HCT116 (cell line): ENCODE measurements at regions not wholly inside any gene's neighbourhood (a gene's known extent, or its start where the extent isn't known, plus 50 kb on each side); places are given as distances from the start of the nearest gene placed in this dataset.

ENCODE experiments used
- CEBPB ChIP-seq: IDR thresholded peaks from 2 replicates; pipeline ENCODE4 v1.6.1; 2012; ENCODE audit warnings: low read depth
- CTCF ChIP-seq, 3 experiments: fragments of 200-600 bp in 1 of 3; sonication (generic) in 1 of 3; IDR thresholded peaks in 2 of 3; conservative IDR thresholded peaks in 1 of 3; 2 replicates each; pipeline ENCODE4 v1.5.1; 2012 to 2017; ENCODE audit warnings: low read depth in 2 of 3, low read length in 2 of 3, antibody characterized with exemption in 1 of 3, borderline replicate concordance in 1 of 3, control low read depth in 1 of 3, mild to moderate bottlenecking in 1 of 3, mixed read lengths in 1 of 3, mixed run types in 1 of 3, moderate library complexity in 1 of 3; ENCODE audit not compliant: insufficient read depth in 1 of 3
- EGR1 ChIP-seq: IDR thresholded peaks from 2 replicates; pipeline ENCODE4 v1.6.1; 2012; ENCODE audit warnings: low read depth
- EZH2 ChIP-seq: fragments of 200-600 bp; sonication (generic); IDR thresholded peaks from 2 replicates; pipeline ENCODE4 v1.6.1; 2017; ENCODE audit warnings: antibody characterized with exemption, mixed run types
- EZH2phosphoT487 ChIP-seq: fragments of 200-600 bp; IDR thresholded peaks from 2 replicates; pipeline ENCODE4 v1.6.1; 2018; ENCODE audit warnings: antibody characterized with exemption, borderline replicate concordance
- POLR2A ChIP-seq: IDR thresholded peaks from 2 replicates; pipeline ENCODE4 v1.7.0; 2011; ENCODE audit warnings: borderline replicate concordance; ENCODE audit not compliant: insufficient read depth, insufficient read length; ENCODE audit errors: extremely low read depth
- POLR2AphosphoS5 ChIP-seq: IDR thresholded peaks from 2 replicates; pipeline ENCODE4 v1.6.1; 2011; ENCODE audit warnings: mild to moderate bottlenecking, low read depth, low read length, moderate library complexity
- RAD21 ChIP-seq: IDR thresholded peaks from 2 replicates; pipeline ENCODE4 v1.6.1; 2012; ENCODE audit warnings: low read depth, mild to moderate bottlenecking
- SIN3A ChIP-seq: IDR thresholded peaks from 2 replicates; pipeline ENCODE4 v1.6.1; 2012; ENCODE audit warnings: low read depth
- SRF ChIP-seq: IDR thresholded peaks from 2 replicates; pipeline ENCODE4 v1.6.1; 2012; ENCODE audit warnings: low read depth
- YY1 ChIP-seq: IDR thresholded peaks from 2 replicates; pipeline ENCODE4 v1.6.1; 2011; ENCODE audit warnings: low read length, low read depth, moderate library complexity, mild to moderate bottlenecking; ENCODE audit not compliant: insufficient replicate concordance; ENCODE audit errors: extremely low read depth
- ZNF274 ChIP-seq: fragments of 200-500 bp; sonication (Bioruptor generic); IDR thresholded peaks from 2 replicates; pipeline ENCODE4 v1.6.1; 2014; ENCODE audit warnings: mild to moderate bottlenecking, low read depth, low read length, inconsistent platforms
- TF ChIP-seq, protein P1 (sequence below): IDR thresholded peaks from 2 replicates; pipeline ENCODE4 v1.6.1; 2012; ENCODE audit warnings: low read depth

GRCh38 chr3:72232777-72233176 lies 447.8 kb upstream of the PROK2 start:
- TF ChIP-seq POLR2A (no peak), CTCF (IDR thresholded peaks at IDR 0.05 in 2 of 3, conservative IDR thresholded peaks at IDR 0.05 in 1 of 3; ENCODE audit: borderline replicate concordance in 1 of 3, insufficient read depth in 1 of 3, low read depth in 2 of 3, low read length in 2 of 3) (no peak), RAD21 (no peak), POLR2AphosphoS5 (no peak), SRF (no peak), YY1 (no peak), EZH2 (no peak), EGR1 (no peak), CEBPB (no peak), EZH2phosphoT487 (no peak), ZNF274 (no peak), SIN3A (no peak)
- TF ChIP-seq, protein P1, sequence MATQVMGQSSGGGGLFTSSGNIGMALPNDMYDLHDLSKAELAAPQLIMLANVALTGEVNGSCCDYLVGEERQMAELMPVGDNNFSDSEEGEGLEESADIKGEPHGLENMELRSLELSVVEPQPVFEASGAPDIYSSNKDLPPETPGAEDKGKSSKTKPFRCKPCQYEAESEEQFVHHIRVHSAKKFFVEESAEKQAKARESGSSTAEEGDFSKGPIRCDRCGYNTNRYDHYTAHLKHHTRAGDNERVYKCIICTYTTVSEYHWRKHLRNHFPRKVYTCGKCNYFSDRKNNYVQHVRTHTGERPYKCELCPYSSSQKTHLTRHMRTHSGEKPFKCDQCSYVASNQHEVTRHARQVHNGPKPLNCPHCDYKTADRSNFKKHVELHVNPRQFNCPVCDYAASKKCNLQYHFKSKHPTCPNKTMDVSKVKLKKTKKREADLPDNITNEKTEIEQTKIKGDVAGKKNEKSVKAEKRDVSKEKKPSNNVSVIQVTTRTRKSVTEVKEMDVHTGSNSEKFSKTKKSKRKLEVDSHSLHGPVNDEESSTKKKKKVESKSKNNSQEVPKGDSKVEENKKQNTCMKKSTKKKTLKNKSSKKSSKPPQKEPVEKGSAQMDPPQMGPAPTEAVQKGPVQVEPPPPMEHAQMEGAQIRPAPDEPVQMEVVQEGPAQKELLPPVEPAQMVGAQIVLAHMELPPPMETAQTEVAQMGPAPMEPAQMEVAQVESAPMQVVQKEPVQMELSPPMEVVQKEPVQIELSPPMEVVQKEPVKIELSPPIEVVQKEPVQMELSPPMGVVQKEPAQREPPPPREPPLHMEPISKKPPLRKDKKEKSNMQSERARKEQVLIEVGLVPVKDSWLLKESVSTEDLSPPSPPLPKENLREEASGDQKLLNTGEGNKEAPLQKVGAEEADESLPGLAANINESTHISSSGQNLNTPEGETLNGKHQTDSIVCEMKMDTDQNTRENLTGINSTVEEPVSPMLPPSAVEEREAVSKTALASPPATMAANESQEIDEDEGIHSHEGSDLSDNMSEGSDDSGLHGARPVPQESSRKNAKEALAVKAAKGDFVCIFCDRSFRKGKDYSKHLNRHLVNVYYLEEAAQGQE = no peak
